ENCODE measurements at regions not wholly inside any gene's neighbourhood (a gene's known extent, or its start where the extent isn't known, plus 50 kb on each side); places are given as distances from the start of the nearest gene placed in this dataset.

DNA sequence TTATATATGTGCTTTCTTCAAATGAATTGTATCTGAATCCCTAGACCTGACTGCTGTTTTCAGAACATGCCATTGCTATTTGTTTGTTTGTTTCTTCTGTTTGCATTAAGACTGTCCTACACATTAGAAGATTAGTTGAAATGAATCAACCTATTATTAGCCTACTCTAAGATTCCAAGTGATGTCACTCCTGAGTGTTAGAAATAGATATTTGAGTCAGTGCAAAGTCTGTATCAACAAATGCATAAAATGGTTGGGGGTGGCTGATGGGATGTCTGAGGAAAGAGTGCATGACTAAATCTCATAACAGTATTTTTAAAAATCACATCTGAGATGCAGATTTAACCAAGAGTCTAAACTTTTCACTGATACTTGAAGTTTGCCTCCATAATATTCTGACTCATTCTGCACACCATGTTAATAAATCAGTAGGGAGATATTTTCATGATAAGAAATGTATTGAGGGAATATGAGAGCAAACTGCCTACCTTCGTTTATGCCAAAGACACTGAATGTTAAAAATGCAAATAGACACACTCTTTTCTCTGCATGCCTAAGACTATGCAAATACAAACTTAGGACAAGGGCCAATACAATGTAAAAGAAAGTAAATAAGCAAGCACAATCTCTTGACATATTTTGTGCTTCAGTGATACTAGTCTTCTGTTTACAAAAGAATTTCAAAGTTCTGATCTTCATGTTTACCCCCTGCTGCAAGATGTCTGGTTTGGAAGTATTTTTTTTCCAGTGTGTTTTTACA lies 253.3 kb downstream of the LIG4 start:
- TF ChIP-seq, protein P1, sequence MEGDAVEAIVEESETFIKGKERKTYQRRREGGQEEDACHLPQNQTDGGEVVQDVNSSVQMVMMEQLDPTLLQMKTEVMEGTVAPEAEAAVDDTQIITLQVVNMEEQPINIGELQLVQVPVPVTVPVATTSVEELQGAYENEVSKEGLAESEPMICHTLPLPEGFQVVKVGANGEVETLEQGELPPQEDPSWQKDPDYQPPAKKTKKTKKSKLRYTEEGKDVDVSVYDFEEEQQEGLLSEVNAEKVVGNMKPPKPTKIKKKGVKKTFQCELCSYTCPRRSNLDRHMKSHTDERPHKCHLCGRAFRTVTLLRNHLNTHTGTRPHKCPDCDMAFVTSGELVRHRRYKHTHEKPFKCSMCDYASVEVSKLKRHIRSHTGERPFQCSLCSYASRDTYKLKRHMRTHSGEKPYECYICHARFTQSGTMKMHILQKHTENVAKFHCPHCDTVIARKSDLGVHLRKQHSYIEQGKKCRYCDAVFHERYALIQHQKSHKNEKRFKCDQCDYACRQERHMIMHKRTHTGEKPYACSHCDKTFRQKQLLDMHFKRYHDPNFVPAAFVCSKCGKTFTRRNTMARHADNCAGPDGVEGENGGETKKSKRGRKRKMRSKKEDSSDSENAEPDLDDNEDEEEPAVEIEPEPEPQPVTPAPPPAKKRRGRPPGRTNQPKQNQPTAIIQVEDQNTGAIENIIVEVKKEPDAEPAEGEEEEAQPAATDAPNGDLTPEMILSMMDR (conservative IDR thresholded peaks at IDR 0.05), result no peak
- TF ChIP-seq ZFX (IDR thresholded peaks at IDR 0.05), result no peak

All from C4-2B (cell line).